ENCODE measurements at regions not wholly inside any gene's neighbourhood (a gene's known extent, or its start where the extent isn't known, plus 50 kb on each side); places are given as distances from the start of the nearest gene placed in this dataset.

DNA sequence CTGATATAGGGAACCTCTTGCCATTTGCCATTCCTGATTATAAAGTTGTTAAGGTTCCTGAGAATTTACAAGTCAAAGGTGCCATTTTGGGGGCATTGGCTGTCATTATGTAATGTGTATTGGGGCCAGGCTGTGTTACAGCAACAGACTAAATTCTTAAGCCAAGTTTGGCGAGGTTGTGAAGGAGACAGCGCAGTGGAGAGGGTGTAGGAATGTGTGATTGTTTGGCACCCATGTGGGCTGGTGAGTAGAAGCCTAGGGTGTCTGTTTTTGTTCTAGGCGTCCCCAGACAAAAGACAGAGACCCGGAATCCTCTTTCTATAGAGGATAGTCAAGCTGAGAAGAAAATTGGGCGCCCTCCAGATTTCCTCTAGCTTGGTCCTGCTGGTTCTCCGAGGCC is 2535.3 kb downstream of the PCDH7 start:
- FAIRE-seq (no peak), DNase-seq (ENCODE audit: insufficient read length, low spot score) (no peak)

DNA sequence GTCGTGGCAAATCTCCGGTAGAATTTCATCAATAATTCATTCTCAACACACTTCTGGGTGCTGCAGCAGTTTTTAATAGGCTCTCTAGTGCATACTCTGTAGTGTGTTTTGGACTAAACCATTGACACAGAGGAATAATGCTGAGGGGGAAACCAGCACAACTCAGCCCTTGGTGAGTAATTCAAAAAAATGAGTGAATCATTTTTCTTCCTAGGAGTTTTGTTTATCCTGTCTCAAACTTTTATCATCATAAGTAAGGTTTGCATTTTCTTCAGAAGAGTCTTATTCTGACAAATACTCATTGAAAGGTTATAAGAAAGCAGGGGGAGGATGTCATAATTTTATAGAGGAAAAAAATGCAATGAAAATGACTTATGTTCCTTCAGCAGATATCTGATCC is 2542.7 kb downstream of the PCDH7 start:
- FAIRE-seq (no peak), DNase-seq (ENCODE audit: insufficient read length, low spot score) (no peak)

DNA sequence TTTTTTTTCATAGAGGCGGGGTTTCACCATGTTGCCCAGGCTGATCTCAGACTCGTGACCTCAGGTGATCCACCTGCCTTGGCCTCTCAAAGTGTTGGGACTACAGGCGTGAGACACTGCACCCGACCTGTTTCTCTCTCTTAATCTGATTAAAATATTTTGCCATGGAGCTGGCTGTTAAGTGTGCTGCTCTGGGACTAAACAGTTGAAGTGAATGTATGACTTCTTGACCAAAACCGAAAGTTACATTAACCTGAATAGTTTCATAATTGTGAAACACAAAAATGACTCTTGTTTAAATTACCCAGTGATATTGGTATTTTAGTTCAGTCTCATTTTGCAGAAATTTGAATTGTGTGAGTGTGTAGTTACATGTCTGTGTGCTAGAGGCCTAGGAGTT is 2548.6 kb downstream of the PCDH7 start:
- FAIRE-seq (no peak), DNase-seq (ENCODE audit: insufficient read length, low spot score) (no peak)

DNA sequence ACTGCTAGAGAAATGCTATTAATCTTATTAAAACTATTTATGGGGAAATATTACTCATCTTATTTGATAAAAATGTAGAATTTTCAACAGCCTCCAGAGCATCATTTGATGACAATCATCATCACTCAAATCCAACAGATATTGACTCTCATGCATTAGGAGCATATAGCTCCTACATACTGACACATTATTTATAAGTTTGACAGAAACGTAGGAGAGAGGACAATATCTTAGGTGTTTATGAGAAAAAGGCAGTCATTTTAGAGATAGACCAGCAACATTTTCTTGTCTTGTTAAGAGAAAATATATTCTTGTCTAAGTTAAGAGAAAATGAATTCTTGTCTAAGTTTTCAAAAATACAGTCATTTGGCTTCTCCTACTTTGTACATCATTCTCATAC is 2550.2 kb downstream of the PCDH7 start:
- FAIRE-seq (no peak), DNase-seq (ENCODE audit: insufficient read length, low spot score) (no peak)

DNA sequence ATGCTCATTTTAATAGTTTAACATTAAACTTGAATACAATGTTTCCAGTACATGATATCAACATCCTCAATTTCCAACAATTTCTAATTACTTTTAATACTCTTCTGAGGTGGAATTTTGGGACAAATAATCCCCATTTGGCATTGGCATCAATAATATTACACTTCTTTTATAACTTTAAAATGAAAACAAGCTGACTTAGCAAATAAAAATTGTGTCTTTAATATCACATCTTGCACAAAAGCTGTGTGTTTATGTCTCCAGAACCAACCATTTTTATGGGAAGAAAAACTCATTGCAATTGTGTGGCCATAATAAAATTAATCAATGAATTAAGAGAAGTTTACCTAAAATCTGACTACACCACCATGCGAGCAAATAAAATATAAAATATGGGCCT is 2552.6 kb downstream of the PCDH7 start:
- FAIRE-seq = no peak
- no peak for DNase-seq (ENCODE audit: insufficient read length, low spot score)

DNA sequence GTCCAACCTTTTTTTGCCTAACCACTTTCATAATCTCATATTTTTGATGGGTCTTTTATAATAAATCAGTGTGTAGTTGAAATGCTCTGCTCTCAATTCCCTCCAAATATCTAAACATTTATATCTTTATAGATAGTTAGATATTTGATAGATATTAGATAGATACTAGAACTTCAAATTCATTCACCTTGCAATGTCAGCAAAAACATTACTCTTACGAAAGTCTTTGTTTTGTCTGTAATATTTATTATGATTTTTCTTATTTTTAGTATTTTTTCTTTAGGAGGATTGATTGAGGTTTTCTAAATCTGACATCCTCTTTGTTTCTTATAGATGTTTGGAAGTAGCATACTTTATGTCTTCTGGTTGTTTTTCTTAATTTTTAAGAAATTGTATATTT is 2563.6 kb downstream of the PCDH7 start:
- FAIRE-seq (no peak), DNase-seq (ENCODE audit: insufficient read length, low spot score) (no peak)

DNA sequence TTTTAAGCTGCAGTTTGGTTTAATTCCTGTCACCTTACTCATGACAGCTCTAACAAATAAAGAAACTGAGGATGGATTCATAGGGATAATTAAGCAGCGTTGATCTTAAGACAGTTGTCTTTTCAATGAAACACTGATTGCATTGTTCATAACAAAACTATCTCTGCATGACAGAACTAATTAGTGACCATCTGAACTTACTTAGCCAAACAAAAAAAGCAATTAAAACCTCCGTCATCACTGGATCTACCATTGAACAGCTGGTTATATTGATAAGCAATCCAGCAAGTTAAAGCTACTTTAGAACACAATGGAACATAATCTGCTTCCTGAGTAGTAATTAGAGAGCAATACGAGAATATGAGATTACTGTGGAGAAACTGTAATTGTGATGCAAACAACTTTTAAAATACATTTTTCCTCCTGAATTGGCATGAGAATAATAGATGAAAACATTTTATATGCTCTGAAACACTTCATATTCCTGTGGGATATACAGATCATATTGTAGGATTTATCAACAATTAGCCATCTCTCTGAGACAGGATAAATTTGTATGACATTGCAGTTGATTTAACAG is 2576.8 kb downstream of the PCDH7 start:
- no peak for FAIRE-seq
- no peak for DNase-seq (ENCODE audit: insufficient read length, low spot score)

DNA sequence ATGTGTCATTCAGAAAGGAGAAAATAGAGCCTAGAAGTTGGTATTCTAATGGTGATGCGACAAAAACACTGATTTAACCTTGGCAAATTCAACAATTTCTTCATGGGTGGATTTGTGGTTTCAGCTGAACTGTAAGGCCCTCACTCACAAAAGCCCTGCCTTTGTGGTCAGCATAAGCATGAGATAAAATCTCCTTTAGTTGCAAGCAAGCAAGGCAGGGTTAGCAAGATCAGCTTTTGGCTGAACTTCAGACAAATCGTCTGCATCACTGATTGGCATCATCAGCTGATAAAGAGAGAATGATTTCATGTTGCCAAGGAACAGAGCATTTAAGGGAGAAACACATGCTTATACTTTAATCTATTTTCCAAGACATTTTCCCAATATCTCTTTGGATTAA is 2582.2 kb downstream of the PCDH7 start:
- DNase-seq (ENCODE audit: insufficient read length, low spot score) (no peak), FAIRE-seq (no peak)

DNA sequence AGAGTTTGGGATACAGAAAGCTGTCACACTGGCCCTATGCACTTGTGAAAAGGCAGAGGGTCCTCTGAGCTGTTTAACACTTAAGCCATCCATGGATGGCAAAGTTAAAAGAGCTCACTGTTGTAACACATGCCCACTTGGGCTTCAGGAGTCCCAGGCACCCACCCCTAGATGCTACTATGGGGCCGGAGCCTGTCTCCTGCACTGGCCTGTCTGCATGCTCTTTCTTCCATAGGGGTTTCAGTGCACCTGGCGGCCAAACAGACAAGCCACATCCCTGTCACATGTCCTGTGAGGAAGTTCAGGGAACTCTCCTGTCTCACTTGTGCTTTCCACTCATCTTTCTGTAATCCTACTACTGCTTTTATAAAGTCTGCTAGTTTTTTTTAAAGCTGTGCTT is 2586.0 kb downstream of the PCDH7 start:
- DNase-seq (ENCODE audit: insufficient read length, low spot score) = no peak
- no peak for FAIRE-seq

DNA sequence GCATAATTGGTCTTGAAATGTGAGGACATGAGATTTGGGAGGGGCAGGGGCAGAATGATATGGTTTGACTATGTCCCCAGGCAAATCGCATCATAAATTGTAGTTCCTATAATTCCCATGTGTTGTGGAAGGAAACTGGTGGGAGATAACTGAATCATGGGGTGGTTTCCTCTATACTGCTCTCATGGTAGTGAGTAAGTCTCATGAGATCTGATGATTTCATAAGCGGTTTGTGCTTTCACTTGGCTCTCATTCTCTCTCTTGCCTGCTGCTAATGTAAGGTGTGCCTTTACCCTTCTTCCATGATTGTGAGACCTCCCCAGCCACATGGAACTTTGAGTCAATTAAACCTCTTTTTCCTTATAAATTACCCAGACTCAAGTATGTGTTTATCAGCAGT is 2595.9 kb downstream of the PCDH7 start:
- no peak for FAIRE-seq
- DNase-seq (ENCODE audit: insufficient read length, low spot score) = no peak

DNA sequence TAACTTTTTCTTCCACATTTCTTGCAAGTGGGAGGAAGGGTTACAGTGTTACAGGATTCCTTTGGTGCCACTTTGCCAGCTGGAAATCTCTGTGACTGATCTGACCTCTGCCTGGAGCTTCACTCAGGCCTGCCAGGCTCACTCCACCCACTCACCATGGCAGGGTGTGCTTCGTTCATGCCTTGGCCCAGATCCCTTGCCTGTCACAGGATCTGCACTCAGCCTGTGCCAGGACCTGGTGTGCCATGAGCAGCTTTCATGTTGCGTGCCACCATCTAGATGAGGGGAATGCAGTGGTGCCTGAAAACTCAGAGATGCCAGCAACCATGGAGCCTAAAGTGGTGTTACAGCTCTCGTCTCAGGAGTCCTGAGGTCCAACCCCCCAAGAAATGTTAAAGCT is 2596.4 kb downstream of the PCDH7 start:
- no peak for FAIRE-seq
- no peak for DNase-seq (ENCODE audit: insufficient read length, low spot score)

DNA sequence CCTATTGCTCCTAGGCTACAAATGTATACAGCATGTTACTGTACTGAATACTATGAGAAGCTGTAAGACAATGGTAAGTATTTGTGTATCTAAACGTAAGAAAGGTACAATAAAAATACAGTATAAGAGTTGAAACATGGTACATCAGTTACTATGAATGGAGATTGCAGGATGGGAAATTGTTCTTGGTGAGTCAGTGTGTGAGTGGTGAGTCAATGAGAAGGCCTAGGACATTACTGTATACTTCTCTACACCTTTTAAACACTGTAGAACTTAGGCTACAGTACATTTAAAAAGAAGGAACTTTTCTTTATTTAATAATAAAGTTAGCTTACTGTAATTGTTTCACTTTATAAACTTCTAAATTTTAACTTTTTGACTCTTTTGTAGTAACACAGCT is 2603.2 kb downstream of the PCDH7 start:
- DNase-seq (ENCODE audit: insufficient read length, low spot score) = no peak
- no peak for FAIRE-seq

DNA sequence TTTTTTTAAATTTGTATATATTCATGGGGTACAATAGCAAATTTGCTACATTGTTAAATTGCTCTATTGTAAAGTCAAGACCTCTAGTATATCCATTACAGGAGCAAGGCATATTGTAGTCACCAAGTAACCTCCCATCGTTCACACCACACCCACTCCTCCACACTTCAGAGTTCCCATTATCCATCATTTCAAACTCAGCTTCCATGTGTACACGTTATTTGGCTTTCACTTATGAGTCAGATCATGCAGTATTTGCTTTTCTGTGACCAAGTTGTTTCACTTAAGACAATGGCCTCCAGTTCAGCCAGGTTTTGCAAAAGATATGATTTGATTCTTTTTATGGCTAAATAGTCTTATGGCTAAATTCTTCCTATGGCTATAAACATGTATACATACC is 2614.2 kb downstream of the PCDH7 start:
- no peak for FAIRE-seq
- DNase-seq (ENCODE audit: insufficient read length, low spot score) = no peak

DNA sequence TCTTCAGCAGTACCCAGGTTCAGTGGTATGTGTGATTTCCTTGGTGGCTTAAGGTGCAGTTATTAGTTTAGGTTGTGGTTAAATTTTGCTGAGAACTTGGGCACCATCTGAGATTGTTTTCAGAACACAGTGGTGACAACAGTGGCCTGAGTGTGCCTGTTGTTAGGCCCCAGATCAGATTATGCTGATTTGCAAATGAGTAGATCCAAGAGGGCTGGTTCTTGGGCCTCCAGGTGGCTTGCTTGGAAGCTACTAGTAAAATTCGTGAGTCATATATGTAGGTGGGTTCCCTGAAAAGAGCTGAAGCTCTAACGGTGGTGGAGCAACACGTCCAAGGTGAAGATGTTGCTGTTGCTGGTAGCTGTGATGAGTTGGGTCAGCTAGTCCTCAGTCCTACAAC is 2619.6 kb downstream of the PCDH7 start:
- DNase-seq (ENCODE audit: insufficient read length, low spot score) (no peak), FAIRE-seq (no peak)

DNA sequence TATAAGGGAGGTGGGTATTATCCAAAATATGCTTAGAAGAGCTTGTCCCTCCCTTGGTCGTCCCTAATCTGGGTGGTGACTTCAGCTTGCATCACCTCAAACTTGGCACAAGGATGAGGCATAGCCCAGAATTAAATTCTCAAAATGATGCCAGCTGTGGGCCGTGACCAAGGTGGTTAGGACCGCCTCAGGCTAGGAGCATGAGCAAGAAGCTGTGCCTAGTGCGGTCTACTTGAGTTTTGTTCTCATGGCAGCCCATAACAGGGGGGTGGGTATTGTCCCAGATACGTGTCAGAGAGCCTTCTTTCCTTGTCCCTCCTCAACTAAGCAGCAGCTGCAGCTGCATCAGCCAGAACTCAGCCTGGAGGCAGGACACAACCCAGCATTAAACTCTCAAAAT is 2620.0 kb downstream of the PCDH7 start:
- FAIRE-seq (no peak), DNase-seq (ENCODE audit: insufficient read length, low spot score) (no peak)

DNA sequence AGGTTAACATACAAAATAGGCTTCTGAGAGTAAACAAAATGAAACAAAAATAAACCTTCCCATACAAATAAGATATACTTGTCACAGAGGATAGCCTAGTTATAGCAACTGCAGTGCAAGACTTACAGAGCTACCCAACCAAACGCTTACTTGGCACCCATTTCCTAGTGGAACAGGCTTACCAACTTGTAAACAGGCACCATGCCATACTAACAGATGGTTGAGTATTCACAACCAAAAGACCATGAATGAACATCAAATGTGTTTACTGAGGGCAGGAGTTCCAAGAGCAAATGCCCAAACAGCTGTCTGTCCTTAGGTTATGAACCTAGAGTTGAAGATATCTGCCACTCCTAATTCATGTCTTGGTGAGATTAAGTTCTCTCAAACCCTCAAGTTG is 2629.2 kb downstream of the PCDH7 start:
- FAIRE-seq (no peak), DNase-seq (ENCODE audit: insufficient read length, low spot score) (no peak)

DNA sequence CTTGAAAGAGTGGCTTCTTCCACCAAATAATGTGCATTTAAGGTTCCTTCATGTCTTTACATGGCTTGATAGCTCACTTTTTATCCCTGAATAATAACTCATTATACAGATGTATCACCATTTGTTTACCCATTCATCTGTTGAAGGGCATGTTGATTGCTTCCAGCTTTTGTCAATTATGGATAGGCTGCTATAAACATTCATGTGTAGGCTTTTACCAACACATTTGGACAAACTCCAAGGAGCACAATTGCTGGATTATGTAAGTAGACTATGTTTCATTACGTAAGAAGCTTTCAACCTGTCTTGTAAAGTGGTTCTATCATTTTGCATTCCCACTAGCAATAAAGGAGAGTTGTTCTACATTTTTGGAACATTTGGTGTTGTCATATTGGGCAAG is 2637.0 kb downstream of the PCDH7 start:
- DNase-seq (ENCODE audit: insufficient read length, low spot score) (no peak), FAIRE-seq (no peak)

DNA sequence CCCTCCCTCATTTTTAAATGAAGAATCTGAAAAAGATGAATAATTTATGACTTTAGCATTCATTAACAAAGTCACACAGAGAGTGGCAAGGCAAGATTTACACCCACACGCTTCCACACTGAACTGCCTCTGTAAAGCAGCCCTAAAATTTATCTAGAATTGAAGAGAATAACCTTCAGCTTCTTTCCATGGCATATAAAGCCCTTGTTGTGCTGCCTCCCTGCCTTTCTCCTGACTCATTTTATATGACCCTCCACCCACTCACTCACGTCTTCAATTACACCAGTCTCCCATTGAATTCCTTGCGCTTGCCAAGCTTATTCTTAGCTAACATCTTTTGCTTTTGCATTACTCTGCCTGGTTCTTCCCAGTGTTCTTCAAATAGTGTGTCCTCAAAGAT is 2649.3 kb downstream of the PCDH7 start:
- no peak for DNase-seq (ENCODE audit: insufficient read length, low spot score)
- FAIRE-seq = no peak

DNA sequence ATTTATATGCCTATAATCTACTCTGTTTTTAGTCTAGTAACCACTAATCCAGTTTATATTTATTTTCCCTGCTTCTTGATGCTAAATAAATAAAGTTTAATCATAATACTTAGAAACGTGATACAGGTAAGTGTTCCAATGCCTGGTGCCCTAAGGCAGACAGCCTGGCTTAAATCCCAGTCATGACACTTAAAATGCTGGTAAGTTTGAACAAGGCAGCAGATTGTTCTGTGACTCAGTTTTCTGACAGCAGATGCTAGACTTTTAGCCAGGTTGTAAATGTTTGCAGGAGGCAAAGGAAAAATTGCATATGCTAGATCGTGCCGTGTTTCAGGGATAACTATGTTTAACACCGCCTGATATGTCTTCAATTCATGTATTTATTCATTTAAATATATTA is 2661.6 kb downstream of the PCDH7 start:
- no peak for FAIRE-seq
- DNase-seq (ENCODE audit: insufficient read length, low spot score) = no peak

DNA sequence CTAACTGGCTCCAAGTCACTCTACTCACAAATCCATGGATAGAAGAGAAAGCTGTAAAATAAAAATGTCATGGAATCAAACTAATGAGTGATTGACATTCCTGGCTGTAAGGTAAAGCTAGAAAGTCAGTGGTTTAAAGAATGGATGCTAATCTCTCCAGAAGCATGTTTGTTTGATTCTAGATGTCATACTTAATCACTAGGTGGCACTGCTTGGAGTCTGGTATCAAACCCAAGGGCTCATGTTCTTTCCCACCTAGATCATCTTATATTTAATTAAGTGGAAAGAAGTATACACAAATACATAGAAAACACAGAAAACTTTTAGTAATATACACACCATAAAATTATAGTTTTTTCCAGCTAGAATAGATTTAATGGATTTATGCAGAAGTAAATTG is 2666.6 kb downstream of the PCDH7 start:
- DNase-seq (ENCODE audit: insufficient read length, low spot score) = no peak
- FAIRE-seq = no peak

DNA sequence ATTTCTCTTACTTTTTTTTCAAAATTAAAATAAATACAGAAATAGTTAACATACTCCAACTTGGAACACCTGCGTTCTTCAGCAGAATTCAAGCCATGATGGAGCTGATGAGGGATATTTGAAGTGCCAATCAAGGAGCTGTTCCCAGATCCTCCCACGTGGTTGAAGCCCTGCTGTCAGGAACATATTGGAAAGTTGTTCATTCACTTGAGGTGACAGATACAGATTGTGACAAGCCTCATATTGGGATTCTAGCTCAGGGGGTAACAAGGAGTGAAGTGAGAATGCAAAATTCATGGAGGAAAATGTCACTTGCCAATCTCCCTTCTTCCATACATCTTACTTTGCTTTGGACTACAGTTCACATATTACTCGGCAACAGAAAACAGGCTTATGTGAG is 2670.8 kb downstream of the PCDH7 start:
- FAIRE-seq = no peak

DNA sequence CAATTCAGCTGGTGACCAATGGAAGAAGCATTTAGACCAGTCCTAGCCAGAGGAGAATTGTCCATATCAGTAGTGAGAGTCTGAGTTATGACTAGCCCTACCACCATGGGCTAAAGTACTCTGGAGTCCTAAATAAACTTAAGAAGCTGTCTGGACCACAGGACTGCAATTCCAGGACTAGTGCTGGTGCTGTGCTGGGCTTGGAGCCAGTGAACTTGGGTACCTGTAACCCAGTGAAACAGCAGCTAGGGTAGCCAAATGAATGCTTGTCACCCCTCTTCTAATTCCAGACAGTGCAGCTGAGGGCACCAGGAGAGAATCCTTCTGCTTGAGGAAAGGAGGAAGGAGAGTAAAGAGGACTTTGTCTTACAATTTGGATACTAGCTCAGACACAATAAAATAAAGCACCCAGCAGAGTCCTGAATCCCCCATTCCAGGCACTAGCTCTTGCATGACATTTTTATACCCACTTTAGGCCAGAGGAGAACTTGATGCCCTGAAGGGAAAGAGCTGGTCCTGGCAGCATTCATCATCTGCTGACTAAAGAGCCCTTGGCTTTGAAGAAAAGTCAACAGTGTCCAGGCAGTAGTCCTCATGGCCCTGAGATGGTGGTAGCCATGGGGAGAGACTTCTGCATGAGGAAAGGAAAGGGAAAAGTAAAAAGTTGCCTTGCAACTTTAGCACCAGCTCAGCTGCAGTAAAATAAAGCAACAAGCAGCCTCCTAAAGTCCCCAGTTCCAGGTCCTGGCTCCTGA is 2675.7 kb downstream of the PCDH7 start:
- FAIRE-seq = no peak

More for the DNA sequence above, 2670.8 kb downstream of the PCDH7 start:
- DNase-seq (ENCODE audit: insufficient read length, low spot score) = no peak

DNA sequence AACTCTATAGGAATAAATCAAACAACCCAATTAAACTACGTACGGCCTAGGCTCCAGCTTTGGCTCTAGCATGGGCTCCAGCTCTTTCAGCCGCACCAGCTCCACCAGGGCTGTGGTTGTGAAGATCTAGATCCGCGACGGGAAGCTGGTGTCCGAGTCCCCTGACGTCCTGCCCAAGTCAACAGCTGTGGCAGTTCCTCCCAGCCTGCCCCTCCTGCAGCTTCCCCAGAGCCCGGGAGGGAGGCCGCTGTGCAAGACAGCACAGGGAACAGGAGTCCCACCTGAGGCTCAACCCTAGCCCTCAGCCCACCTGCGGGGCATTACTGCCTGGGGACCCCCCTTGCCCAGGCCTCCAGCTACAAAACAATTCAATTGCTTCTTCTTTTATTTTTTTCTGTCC is 2680.3 kb downstream of the PCDH7 start:
- DNase-seq (ENCODE audit: insufficient read length, low spot score) (no peak), FAIRE-seq (no peak)

More for the DNA sequence above, 2675.7 kb downstream of the PCDH7 start:
- no peak for DNase-seq (ENCODE audit: insufficient read length, low spot score)

Measured in GM19239 (cell line).